Spleen (tissue), 11 donors: ENCODE measurements at regions not wholly inside any gene's neighbourhood (a gene's known extent, or its start where the extent isn't known, plus 50 kb on each side); places are given as distances from the start of the nearest gene placed in this dataset.

Experiments used
- DNase-seq: peaks from one replicate; pipeline ENCODE4 v3.0.0-alpha.2; 2020
- H3K27ac ChIP-seq, 8 donors: fragments of 200-600 bp; sonication (generic) in 7 of 8; 1 replicate in 4 of 8; 2 replicates in 4 of 8; pipeline versions ENCODE4 v1.5.0 to v1.8.0; 2016 to 2021; ENCODE audit warnings: inconsistent platforms in 4 of 8, mild to moderate bottlenecking in 4 of 8, moderate library complexity in 1 of 8
- H3K27me3 ChIP-seq, 7 donors: fragments of 200-600 bp; sonication (generic) in 6 of 7; replicated peaks in 1 of 7; 1 replicate in 4 of 7; 2 replicates in 3 of 7; pipeline versions ENCODE4 v1.5.0 to v1.8.0; 2016 to 2021; ENCODE audit warnings: inconsistent platforms in 3 of 7, mild to moderate bottlenecking in 1 of 7
- H3K36me3 ChIP-seq, 6 donors: fragments of 200-600 bp; sonication (generic) in 5 of 6; 1 replicate in 4 of 6; 2 replicates in 2 of 6; pipeline versions ENCODE4 v1.5.0 to v1.8.0; 2016 to 2021; ENCODE audit warnings: inconsistent platforms in 2 of 6
- H3K4me1 ChIP-seq, 6 donors: fragments of 200-600 bp; sonication (generic) in 5 of 6; 1 replicate in 3 of 6; 2 replicates in 3 of 6; pipeline versions ENCODE4 v1.5.0 to v1.8.0; 2016 to 2021; ENCODE audit warnings: inconsistent platforms in 3 of 6
- H3K4me3 ChIP-seq, 8 donors: fragments of 200-600 bp; sonication (generic) in 7 of 8; 1 replicate in 4 of 8; 2 replicates in 4 of 8; pipeline versions ENCODE4 v1.5.0 to v1.8.0; 2016 to 2021; ENCODE audit warnings: inconsistent platforms in 4 of 8, mild to moderate bottlenecking in 4 of 8, moderate library complexity in 2 of 8
- H3K9me3 ChIP-seq, 8 donors: fragments of 200-600 bp; sonication (generic) in 7 of 8; 1 replicate in 4 of 8; 2 replicates in 4 of 8; pipeline versions ENCODE4 v1.5.0 to v1.8.0; 2016 to 2021; ENCODE audit warnings: inconsistent platforms in 4 of 8
- POLR2A ChIP-seq, 3 donors: fragments of 450-650 bp; IDR thresholded peaks; one replicate each; pipeline ENCODE4 v1.5.1; 2017; ENCODE audit warnings: antibody characterized with exemption in 3 of 3, mild to moderate bottlenecking in 1 of 3
- POLR2AphosphoS5 ChIP-seq, 3 donors: sonication (generic); formaldehyde crosslinking; IDR thresholded peaks; one replicate each; pipeline ENCODE4 v1.5.1; 2017; ENCODE audit warnings: antibody characterized with exemption in 3 of 3
- WGBS, 5 donors: extraction: QIAGEN DNeasy Blood & Tissue Kit in 3 of 5; methylation state at CpG; one replicate each; pipeline versions ENCODE4 v1.1.5 to v1.1.7; 2013 to 2018; 5-methylcytosine and 5-hydroxymethylcytosine counted together
- intact Hi-C: fragments of 100-400 bp; cut with DNase I; formaldehyde crosslinking; loops from one replicate; pipeline ENCODE4 v1.15.0; 2023; ENCODE audit warnings: low total_unique reads
- TF ChIP-seq, protein P1 (sequence below), 11 experiments: fragments of 200-600 bp in 7 of 11; fragments of 450-650 bp in 4 of 11; sonication (generic) in 4 of 11; IDR thresholded peaks in 8 of 11; conservative IDR thresholded peaks in 3 of 11; 1 replicate in 7 of 11; 2 replicates in 4 of 11; pipeline versions ENCODE4 v1.4.0 to v1.8.0; 2016 to 2021; ENCODE audit warnings: antibody characterized with exemption in 11 of 11, inconsistent platforms in 4 of 11, mild to moderate bottlenecking in 1 of 11
- donor health status: healthy with polysubstance abuse.
- donor health status: DM: no; HTN: no; CAD: no; lungs with moderate emphysema.
- donor health status: DM: no; HTN: no; CAD: no.
- donor health status: Bipolar disorder and iron deficiency.
- donor health status: healthy.
- donor health status: DM: no; HTN: no; CAD: no.
- donor health status: DM: yes; HTN: yes; CAD: no.

DNA sequence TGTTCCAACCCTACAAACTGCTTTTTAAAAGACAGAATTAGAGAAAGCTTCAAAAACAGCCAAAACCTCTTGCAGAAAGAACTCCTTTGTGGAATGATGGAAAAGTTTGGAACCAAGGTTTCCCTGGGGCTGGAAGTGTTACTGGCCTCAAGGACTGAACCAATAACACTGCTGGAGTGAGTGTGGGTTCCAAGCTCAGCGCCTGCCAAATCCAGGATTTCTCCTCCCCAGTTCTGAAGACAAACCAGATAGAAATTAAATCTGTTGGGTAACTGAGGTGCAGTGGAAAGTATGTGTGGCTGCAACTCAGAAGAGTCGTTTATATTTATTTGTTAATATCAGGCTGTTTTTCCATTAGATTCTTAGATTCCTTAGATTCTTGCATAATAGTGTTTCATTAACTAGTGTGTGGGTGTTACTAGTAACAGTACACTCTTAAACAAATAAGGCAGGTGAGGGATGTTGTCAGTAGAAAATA, 66.5 kb upstream of the FNDC3B start:
- intact Hi-C loops, result no loop called here
- Histone ChIP-seq H3K27ac (no peak overlapping the region), H3K9me3 (no peaks in the 10 kb centered on the region), H3K27me3 (no peaks in the 10 kb centered on the region), H3K36me3 (no peaks in the 10 kb centered on the region), H3K4me1 (peaks cover 0 to 47% (median 13%) of the 10 kb centered on the region in 6 donors), H3K4me3 (no peak overlapping the region)
- TF ChIP-seq POLR2A (IDR thresholded peaks at IDR 0.05), result no peak
- TF ChIP-seq POLR2AphosphoS5 (IDR thresholded peaks at IDR 0.05), result no peak
- TF ChIP-seq, protein P1, sequence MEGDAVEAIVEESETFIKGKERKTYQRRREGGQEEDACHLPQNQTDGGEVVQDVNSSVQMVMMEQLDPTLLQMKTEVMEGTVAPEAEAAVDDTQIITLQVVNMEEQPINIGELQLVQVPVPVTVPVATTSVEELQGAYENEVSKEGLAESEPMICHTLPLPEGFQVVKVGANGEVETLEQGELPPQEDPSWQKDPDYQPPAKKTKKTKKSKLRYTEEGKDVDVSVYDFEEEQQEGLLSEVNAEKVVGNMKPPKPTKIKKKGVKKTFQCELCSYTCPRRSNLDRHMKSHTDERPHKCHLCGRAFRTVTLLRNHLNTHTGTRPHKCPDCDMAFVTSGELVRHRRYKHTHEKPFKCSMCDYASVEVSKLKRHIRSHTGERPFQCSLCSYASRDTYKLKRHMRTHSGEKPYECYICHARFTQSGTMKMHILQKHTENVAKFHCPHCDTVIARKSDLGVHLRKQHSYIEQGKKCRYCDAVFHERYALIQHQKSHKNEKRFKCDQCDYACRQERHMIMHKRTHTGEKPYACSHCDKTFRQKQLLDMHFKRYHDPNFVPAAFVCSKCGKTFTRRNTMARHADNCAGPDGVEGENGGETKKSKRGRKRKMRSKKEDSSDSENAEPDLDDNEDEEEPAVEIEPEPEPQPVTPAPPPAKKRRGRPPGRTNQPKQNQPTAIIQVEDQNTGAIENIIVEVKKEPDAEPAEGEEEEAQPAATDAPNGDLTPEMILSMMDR (IDR thresholded peaks at IDR 0.05 in 8 of 11, conservative IDR thresholded peaks at IDR 0.05 in 3 of 11), result no peak
- 66 to 78% (median 71%) methylated on average over 2 of the region's 2 CpGs for WGBS, 5 donors
- DNase-seq, result no peak

DNA sequence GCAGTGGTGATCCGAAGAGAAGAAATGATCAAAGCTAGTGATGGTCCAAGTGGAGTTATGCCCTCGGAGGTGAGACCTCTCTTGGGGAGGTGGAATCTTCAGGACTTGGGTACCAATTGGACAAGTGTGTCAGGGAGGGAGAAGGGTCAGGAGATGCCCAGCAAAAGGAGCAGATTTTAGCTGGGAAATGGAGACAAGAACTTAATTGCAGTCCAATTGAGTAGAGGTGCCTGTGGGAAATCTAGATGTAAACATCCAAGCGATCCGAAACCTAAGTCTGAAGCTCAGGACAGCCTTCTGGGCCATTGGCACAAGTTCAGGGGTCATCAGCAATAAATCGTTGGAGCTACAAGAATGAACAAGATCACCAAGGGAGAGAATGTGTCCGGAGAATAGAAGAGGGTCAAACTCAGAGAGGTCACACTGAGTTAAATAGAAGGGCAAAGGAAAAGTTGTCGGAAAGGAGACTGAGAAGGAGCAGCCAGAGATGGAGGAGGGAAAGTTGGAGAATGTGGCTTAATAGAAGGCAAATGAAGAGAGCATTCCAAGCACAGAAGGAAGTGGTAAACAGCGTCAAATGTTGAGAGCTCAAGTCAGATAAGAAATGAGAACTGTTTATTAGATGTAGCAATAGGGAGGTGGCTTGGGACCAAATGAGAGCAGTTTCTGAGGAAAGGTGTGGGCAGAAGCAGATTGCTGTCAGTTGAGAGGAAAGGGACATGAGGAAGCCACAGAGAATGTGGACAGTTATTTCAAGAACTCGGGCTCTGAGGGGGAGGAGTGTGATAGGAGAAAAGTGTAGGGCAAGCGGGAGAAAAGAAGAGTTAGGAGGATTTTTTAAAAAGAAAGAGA, 64.2 kb upstream of the FNDC3B start:
- Histone ChIP-seq H3K27me3 (no peaks in the 10 kb centered on the region), H3K36me3 (no peaks in the 10 kb centered on the region), H3K4me3 (no peak overlapping the region), H3K27ac (peak overlapping the region in 7 of 8 donors; percentile 63 to 85 (median 77)), H3K9me3 (no peaks in the 10 kb centered on the region), H3K4me1 (peaks cover 0 to 65% (median 14%) of the 10 kb centered on the region in 6 donors)
- TF ChIP-seq POLR2AphosphoS5 (IDR thresholded peaks at IDR 0.05), result no peak
- TF ChIP-seq, protein P1 (IDR thresholded peaks at IDR 0.05 in 8 of 11, conservative IDR thresholded peaks at IDR 0.05 in 3 of 11), result no peak
- no peak for TF ChIP-seq POLR2A (IDR thresholded peaks at IDR 0.05)
- no peak for DNase-seq
- intact Hi-C loops, result no loop called here
- WGBS, 5 donors, result 42 to 57% (median 45%) methylated on average over 10 of the region's 10 CpGs

DNA sequence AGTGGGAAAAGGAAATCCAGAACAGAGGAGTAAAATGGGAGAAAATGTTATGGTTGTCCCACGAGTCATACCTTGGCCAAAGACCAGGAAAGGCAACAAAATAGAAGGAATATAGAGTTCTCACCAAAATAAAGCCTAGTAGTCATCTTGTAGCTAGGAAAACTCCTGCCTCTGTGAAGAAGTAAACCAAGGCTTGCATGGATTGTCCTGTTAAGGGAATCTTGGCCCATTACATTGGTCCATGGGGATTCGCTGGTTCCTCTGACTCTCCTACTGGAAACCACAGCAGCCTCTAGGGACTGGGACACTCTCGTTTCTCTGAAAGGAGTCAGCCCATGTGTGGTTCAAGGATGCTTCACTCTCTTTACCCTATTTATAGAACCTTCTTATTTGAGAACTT, 62.9 kb upstream of the FNDC3B start:
- no peak for DNase-seq
- TF ChIP-seq POLR2AphosphoS5 (IDR thresholded peaks at IDR 0.05), result no peak
- no peaks in the 10 kb centered on the region for H3K27me3 ChIP-seq
- peak overlapping the region in 7 of 8 donors; percentile 63 to 85 (median 77) for H3K27ac ChIP-seq
- H3K4me3 ChIP-seq, result no peak overlapping the region
- intact Hi-C loops, result no loop called here
- H3K9me3 ChIP-seq, result no peaks in the 10 kb centered on the region
- 54 to 69% (median 66%) methylated on average over 3 of the region's 3 CpGs for WGBS, 5 donors
- H3K4me1 ChIP-seq, result peaks cover 0 to 72% (median 17%) of the 10 kb centered on the region in 6 donors
- no peaks in the 10 kb centered on the region for H3K36me3 ChIP-seq

DNA sequence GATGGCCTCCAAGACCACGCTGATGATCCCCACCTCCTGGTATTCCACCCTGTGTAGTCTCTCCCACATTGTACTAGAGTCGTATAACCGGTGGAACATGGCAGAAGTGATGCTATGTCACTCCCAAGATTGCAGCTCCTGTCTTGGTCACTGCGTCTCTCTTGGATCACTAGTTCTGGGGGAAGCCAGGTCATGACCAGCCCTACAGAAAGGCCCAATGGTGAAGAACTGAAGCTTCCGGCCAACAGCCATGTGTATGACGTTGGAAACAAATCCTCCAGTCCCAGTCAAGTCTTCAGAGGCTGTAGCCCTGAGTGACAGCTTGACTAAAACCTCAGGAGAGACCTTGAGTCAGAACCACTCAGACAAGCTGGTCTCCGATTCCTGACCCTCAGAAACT, 61.9 kb upstream of the FNDC3B start:
- Histone ChIP-seq H3K27me3 (no peaks in the 10 kb centered on the region), H3K4me1 (peaks cover 0 to 80% (median 17%) of the 10 kb centered on the region in 6 donors), H3K9me3 (no peaks in the 10 kb centered on the region), H3K36me3 (no peaks in the 10 kb centered on the region), H3K27ac (peak overlapping the region in 6 of 8 donors; percentile 63 to 85 (median 77)), H3K4me3 (no peak overlapping the region)
- WGBS, 5 donors, result 82 to 95% (median 86%) methylated on average over 7 of the region's 7 CpGs
- no peak for DNase-seq
- TF ChIP-seq POLR2AphosphoS5 (IDR thresholded peaks at IDR 0.05) (no peak), POLR2A (IDR thresholded peaks at IDR 0.05) (no peak)
- TF ChIP-seq, protein P1 (IDR thresholded peaks at IDR 0.05 in 8 of 11, conservative IDR thresholded peaks at IDR 0.05 in 3 of 11), result no peak
- intact Hi-C loops, result no loop called here
